Body of pancreas (tissue), 4 donors: ENCODE measurements at regions not wholly inside any gene's neighbourhood (a gene's known extent, or its start where the extent isn't known, plus 50 kb on each side); places are given as distances from the start of the nearest gene placed in this dataset.

Experiments used
- ATAC-seq: fragments of 150-250 bp; one replicate; pipeline ENCODE4 v1.9.1; 2016
- DNase-seq, 4 donors: peaks; one replicate each; pipeline ENCODE4 v3.0.0-alpha.2; 2019
- H3K27ac ChIP-seq, 4 donors: fragments of 200-600 bp; sonication (generic); 1 replicate in 3 of 4; 2 replicates in 1 of 4; pipeline versions ENCODE4 v1.5.1 to v1.6.1; 2016 to 2019; ENCODE audit warnings: mild to moderate bottlenecking in 1 of 4, mixed read lengths in 1 of 4, moderate library complexity in 1 of 4
- H3K27me3 ChIP-seq, 2 donors: fragments of 200-600 bp; sonication (generic); one replicate each; pipeline ENCODE4 v1.6.0; 2016; ENCODE audit warnings: mild to moderate bottlenecking in 1 of 2
- H3K36me3 ChIP-seq, 2 donors: fragments of 200-600 bp; sonication (generic); replicated peaks in 1 of 2; 2 replicates each; pipeline ENCODE4 v1.5.1; 2016; ENCODE audit warnings: low read depth in 2 of 2; ENCODE audit not compliant: insufficient read depth in 1 of 2
- H3K4me1 ChIP-seq: fragments of 200-600 bp; sonication (generic); one replicate; pipeline ENCODE4 v1.6.0; 2016
- H3K4me3 ChIP-seq, 2 donors: fragments of 200-600 bp; sonication (generic); 1 replicate in 1 of 2; 2 replicates in 1 of 2; pipeline ENCODE4 v1.5.1; 2016 to 2019
- H3K9me3 ChIP-seq, 3 donors: fragments of 200-600 bp; sonication (generic); 1 replicate in 2 of 3; 2 replicates in 1 of 3; pipeline ENCODE4 v1.5.1; 2016
- CTCF ChIP-seq, 7 experiments: fragments of 450-650 bp in 4 of 7; fragments of 200-600 bp in 3 of 7; sonication (generic) in 3 of 7; IDR thresholded peaks; one replicate each; pipeline ENCODE4 v1.5.1; 2016 to 2019; ENCODE audit warnings: antibody characterized with exemption in 7 of 7
- POLR2A ChIP-seq, 3 donors: fragments of 450-650 bp; IDR thresholded peaks; one replicate each; pipeline ENCODE4 v1.6.1; 2016; ENCODE audit warnings: antibody characterized with exemption in 3 of 3, mild to moderate bottlenecking in 2 of 3
- WGBS, 2 donors: methylation state at CpG; one replicate each; pipeline ENCODE4 v1.1.5; 2017; 5-methylcytosine and 5-hydroxymethylcytosine counted together
- intact Hi-C: fragments of 100-400 bp; cut with DNase I; formaldehyde crosslinking; loops from one replicate; pipeline ENCODE4 v1.15.1; 2023

GRCh38 chr6:134632024-134632423 is 314.1 kb upstream of the SGK1 start:
- Histone ChIP-seq H3K27ac (no peak overlapping the region), H3K36me3 (no peaks in the 10 kb centered on the region), H3K4me3 (no peak overlapping the region), H3K27me3 (no peaks in the 10 kb centered on the region), H3K9me3 (no peaks in the 10 kb centered on the region), H3K4me1 (no peaks in the 10 kb centered on the region)
- WGBS, 2 donors: 84 to 88% methylated on average over 4 of the region's 4 CpGs
- ATAC-seq (no peak), DNase-seq (no peak)
- intact Hi-C loops: no loop called here
- TF ChIP-seq CTCF (IDR thresholded peaks at IDR 0.05) (no peak), POLR2A (IDR thresholded peaks at IDR 0.05) (no peak)

GRCh38 chr6:134631398-134631924 is 313.5 kb upstream of the SGK1 start:
- intact Hi-C loops: no loop called here
- no peak for DNase-seq
- WGBS, 2 donors: 19 to 32% methylated on average over 1 of the region's 1 CpG

DNA sequence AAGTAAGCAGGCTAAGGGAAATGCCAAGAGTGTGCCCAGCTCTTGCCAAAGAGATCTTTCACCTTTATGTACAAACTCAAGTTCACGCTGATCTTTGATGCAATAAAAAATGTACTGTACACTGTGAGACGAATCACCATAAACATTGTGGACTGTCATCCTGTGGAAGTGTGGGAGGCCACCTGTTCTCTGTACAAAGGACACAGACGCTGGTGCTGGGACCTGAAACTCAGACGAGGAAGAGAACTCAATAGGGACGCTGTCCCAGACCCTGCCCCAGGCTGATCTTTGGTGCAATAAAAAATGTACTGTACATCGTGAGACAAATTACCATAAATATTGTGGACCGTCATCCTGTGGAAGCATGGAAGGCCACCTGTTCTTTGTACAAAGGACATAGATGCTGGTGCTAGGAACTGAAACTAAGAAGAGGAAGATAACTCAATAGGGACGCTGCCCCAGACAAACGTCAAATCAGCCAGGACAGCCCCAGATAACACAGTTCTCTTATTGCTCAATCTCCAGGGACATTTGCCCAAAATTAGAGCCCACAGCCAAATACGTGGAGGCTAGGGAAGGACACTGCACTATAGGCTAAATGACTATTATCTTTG is 312.7 kb upstream of the SGK1 start:
- Histone ChIP-seq H3K36me3 (no peaks in the 10 kb centered on the region), H3K4me3 (no peak overlapping the region), H3K27ac (no peak overlapping the region), H3K27me3 (no peaks in the 10 kb centered on the region), H3K4me1 (no peaks in the 10 kb centered on the region), H3K9me3 (no peaks in the 10 kb centered on the region)
- 46 to 53% methylated on average over 10 of the region's 10 CpGs for WGBS, 2 donors
- no peak for TF ChIP-seq POLR2A (IDR thresholded peaks at IDR 0.05)
- no peak for TF ChIP-seq CTCF (IDR thresholded peaks at IDR 0.05)
- intact Hi-C loops: no loop called here
- ATAC-seq (no peak), DNase-seq (peak in 1 of 4 donors; percentile 50)

More at GRCh38 chr6:134631398-134631924, 313.5 kb upstream of the SGK1 start:
- no peaks in the 10 kb centered on the region for H3K9me3 ChIP-seq
- no peak overlapping the region for H3K4me3 ChIP-seq
- H3K4me1 ChIP-seq: no peaks in the 10 kb centered on the region
- TF ChIP-seq CTCF (IDR thresholded peaks at IDR 0.05): no peak
- TF ChIP-seq POLR2A (IDR thresholded peaks at IDR 0.05): no peak
- no peaks in the 10 kb centered on the region for H3K36me3 ChIP-seq
- no peak for ATAC-seq
- no peak overlapping the region for H3K27ac ChIP-seq
- H3K27me3 ChIP-seq: no peaks in the 10 kb centered on the region

DNA sequence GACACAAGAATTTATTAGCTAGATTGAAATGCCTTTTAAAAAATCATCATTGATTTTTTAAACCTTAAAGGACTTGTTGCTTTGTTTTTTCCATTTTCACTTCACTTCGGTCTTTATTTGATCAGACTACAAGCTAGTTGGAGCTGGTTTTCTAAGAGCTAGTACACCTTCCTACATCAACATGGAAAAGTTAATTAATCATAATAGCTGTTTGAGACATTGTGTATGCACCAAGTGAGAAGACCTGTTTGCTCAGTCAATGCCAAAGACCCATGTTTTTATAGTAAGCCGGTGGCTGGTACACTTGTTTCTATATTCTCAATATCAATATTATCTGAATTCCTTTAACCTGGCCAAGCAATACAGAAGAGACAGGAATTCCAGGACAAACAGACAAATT is 310.2 kb upstream of the SGK1 start:
- 33 to 40% methylated on average over 2 of the region's 2 CpGs for WGBS, 2 donors
- Histone ChIP-seq H3K4me3 (no peak overlapping the region), H3K27ac (no peak overlapping the region), H3K9me3 (no peaks in the 10 kb centered on the region), H3K36me3 (no peaks in the 10 kb centered on the region), H3K27me3 (no peaks in the 10 kb centered on the region), H3K4me1 (no peaks in the 10 kb centered on the region)
- TF ChIP-seq CTCF (IDR thresholded peaks at IDR 0.05) (no peak), POLR2A (IDR thresholded peaks at IDR 0.05) (no peak)
- DNase-seq (no peak), ATAC-seq (no peak)
- intact Hi-C loops: no loop called here

- intact Hi-C loops: no loop called here
These were observed 309.8 kb upstream of the SGK1 start for GRCh38 chr6:134627707-134628106.

More at GRCh38 chr6:134627707-134628106, 309.8 kb upstream of the SGK1 start:
- Histone ChIP-seq H3K27ac (no peak overlapping the region), H3K9me3 (no peaks in the 10 kb centered on the region), H3K36me3 (no peaks in the 10 kb centered on the region), H3K27me3 (no peaks in the 10 kb centered on the region), H3K4me1 (no peaks in the 10 kb centered on the region), H3K4me3 (no peak overlapping the region)
- WGBS, 2 donors: 88 to 93% methylated on average over 4 of the region's 4 CpGs
- TF ChIP-seq CTCF (IDR thresholded peaks at IDR 0.05) (no peak), POLR2A (IDR thresholded peaks at IDR 0.05) (no peak)
- no peak for ATAC-seq
- DNase-seq: no peak
